HG02763 (cell line): ENCODE measurements at regions not wholly inside any gene's neighbourhood (a gene's known extent, or its start where the extent isn't known, plus 50 kb on each side); places are given as distances from the start of the nearest gene placed in this dataset.

Experiments used
- ATAC-seq: cut with Tn5 transposase; IDR thresholded peaks from one replicate; pipeline ENCODE4 v1.9.1; 2021; ENCODE audit warnings: mild to moderate bottlenecking, moderate library complexity; ENCODE audit not compliant: unreplicated experiment

- no peak for ATAC-seq
Measured at GRCh38 chr18:32544088-32544487, 73.4 kb upstream of the GAREM1 start.

GRCh38 chr18:32542221-32542798 lies 71.6 kb upstream of the GAREM1 start:
- no peak for ATAC-seq

GRCh38 chr18:32530947-32531651 lies 60.4 kb upstream of the GAREM1 start:
- peak; percentile 50 for ATAC-seq

- no peak for ATAC-seq
Measured at GRCh38 chr18:32529722-32530420, 59.2 kb upstream of the GAREM1 start.

- ATAC-seq = no peak
Measured at GRCh38 chr18:32520771-32521170, 50.1 kb upstream of the GAREM1 start.
